H1 (cell line): ENCODE measurements at regions not wholly inside any gene's neighbourhood (a gene's known extent, or its start where the extent isn't known, plus 50 kb on each side); places are given as distances from the start of the nearest gene placed in this dataset.

ENCODE experiments used
- CBX8 ChIP-seq: fragments of 300-800, 300-1000 bp; sonication (generic); IDR thresholded peaks from 2 replicates; pipeline ENCODE4 v1.7.1; 2016; ENCODE audit warnings: low read depth, low read length, borderline replicate concordance
- JUN ChIP-seq: IDR thresholded peaks from 2 replicates; pipeline ENCODE4 v1.6.1; 2011; ENCODE audit warnings: low read depth, mild to moderate bottlenecking, improper control_type of control experiment, low read length
- MAFK ChIP-seq: IDR thresholded peaks from 2 replicates; pipeline ENCODE4 v1.6.1; 2012; ENCODE audit warnings: low read depth, mild to moderate bottlenecking, improper control_type of control experiment, low read length
- RFX5 ChIP-seq: IDR thresholded peaks from 2 replicates; pipeline ENCODE4 v1.6.1; 2011; ENCODE audit warnings: low read depth, low read length, improper control_type of control experiment, borderline replicate concordance
- SAP30 ChIP-seq: fragments of 300-600 bp; sonication (generic); IDR thresholded peaks from 2 replicates; pipeline ENCODE4 v1.7.1; 2012; ENCODE audit warnings: low read length, moderate library complexity, mild to moderate bottlenecking, inconsistent platforms; ENCODE audit not compliant: insufficient read depth, insufficient replicate concordance
- ZNF274 ChIP-seq: IDR thresholded peaks from 2 replicates; pipeline ENCODE4 v1.7.0; 2012; ENCODE audit warnings: low read length, borderline replicate concordance; ENCODE audit errors: extremely low read depth
- TF ChIP-seq, protein P1 (sequence below): IDR thresholded peaks from 2 replicates; pipeline ENCODE4 v1.6.1; 2012; ENCODE audit warnings: low read length, inconsistent platforms

DNA sequence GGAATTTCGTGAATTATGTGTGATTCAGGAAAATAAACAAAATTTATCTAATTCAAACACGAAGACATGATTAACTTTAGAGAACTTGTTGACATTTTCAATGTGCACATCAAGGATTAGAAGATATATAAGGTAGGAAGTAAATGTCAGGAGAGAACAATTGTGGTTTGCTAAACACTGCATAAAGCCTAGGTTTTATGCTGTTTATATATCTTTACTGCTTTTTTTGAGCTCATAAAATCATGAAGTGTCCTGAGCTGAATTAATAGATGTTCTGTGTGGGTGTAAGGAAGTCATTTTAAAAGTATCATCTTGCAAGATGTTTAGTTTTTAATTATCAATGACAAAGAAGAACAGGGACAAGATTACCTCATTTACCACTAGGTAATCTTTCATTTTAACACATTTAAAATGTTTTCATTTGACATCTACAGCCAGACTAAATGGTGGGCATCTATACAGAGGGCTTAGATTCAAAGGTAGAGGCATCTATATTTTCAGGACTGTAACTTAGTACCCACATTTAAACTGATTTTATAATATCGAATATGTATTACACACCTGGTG is 382.8 kb downstream of the ADAMTS20 start (continued):
- TF ChIP-seq, protein P1, sequence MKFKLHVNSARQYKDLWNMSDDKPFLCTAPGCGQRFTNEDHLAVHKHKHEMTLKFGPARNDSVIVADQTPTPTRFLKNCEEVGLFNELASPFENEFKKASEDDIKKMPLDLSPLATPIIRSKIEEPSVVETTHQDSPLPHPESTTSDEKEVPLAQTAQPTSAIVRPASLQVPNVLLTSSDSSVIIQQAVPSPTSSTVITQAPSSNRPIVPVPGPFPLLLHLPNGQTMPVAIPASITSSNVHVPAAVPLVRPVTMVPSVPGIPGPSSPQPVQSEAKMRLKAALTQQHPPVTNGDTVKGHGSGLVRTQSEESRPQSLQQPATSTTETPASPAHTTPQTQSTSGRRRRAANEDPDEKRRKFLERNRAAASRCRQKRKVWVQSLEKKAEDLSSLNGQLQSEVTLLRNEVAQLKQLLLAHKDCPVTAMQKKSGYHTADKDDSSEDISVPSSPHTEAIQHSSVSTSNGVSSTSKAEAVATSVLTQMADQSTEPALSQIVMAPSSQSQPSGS, result no peak
- TF ChIP-seq JUN (no peak), RFX5 (no peak), ZNF274 (no peak), SAP30 (no peak), CBX8 (no peak), MAFK (no peak)
